ENCODE measurements at regions not wholly inside any gene's neighbourhood (a gene's known extent, or its start where the extent isn't known, plus 50 kb on each side); places are given as distances from the start of the nearest gene placed in this dataset.

GRCh38 chr15:69893086-69893485, 204.6 kb downstream of the TLE3 start:
- intact Hi-C loops (cut with micrococcal nuclease), result no loop called here
- no peaks in the 10 kb centered on the region for H3K36me3 Mint-ChIP-seq (ENCODE audit: low read depth)
- H3K4me3 Mint-ChIP-seq, result no peak overlapping the region
- H3K9me3 Mint-ChIP-seq, result no peaks in the 10 kb centered on the region
- H3K27me3 Mint-ChIP-seq, result peaks cover 18% of the 10 kb centered on the region
- H3K27ac Mint-ChIP-seq, result no peak overlapping the region
- peaks cover 7% of the 10 kb centered on the region for H3K4me1 Mint-ChIP-seq (ENCODE audit: low read depth)

GRCh38 chr15:69893863-69894262, 203.9 kb downstream of the TLE3 start:
- Mint-ChIP-seq H3K36me3 (ENCODE audit: low read depth) (no peaks in the 10 kb centered on the region), H3K27me3 (peaks cover 18% of the 10 kb centered on the region), H3K9me3 (no peaks in the 10 kb centered on the region), H3K4me3 (no peak overlapping the region), H3K4me1 (ENCODE audit: low read depth) (peaks cover 7% of the 10 kb centered on the region), H3K27ac (no peak overlapping the region)
- intact Hi-C loops (cut with micrococcal nuclease), result no loop called here

GRCh38 chr15:69895202-69895601, 202.5 kb downstream of the TLE3 start:
- intact Hi-C loops (cut with micrococcal nuclease), result no loop called here
- Mint-ChIP-seq H3K4me3 (no peak overlapping the region), H3K36me3 (ENCODE audit: low read depth) (no peaks in the 10 kb centered on the region), H3K27me3 (peaks cover 18% of the 10 kb centered on the region), H3K9me3 (no peaks in the 10 kb centered on the region), H3K27ac (no peak overlapping the region), H3K4me1 (ENCODE audit: low read depth) (peaks cover 7% of the 10 kb centered on the region)

GRCh38 chr15:69896606-69897005, 201.1 kb downstream of the TLE3 start:
- H3K4me3 Mint-ChIP-seq, result no peak overlapping the region

GRCh38 chr15:69897061-69897460, 200.7 kb downstream of the TLE3 start:
- H3K27ac Mint-ChIP-seq, result no peak overlapping the region
- H3K36me3 Mint-ChIP-seq (ENCODE audit: low read depth), result no peaks in the 10 kb centered on the region
- H3K4me3 Mint-ChIP-seq, result no peak overlapping the region
- peaks cover 7% of the 10 kb centered on the region for H3K4me1 Mint-ChIP-seq (ENCODE audit: low read depth)
- H3K27me3 Mint-ChIP-seq, result peaks cover 20% of the 10 kb centered on the region
- no peaks in the 10 kb centered on the region for H3K9me3 Mint-ChIP-seq
- intact Hi-C loops (cut with micrococcal nuclease), result no loop called here

More at GRCh38 chr15:69896606-69897005, 201.1 kb downstream of the TLE3 start:
- Mint-ChIP-seq H3K9me3 (no peaks in the 10 kb centered on the region), H3K27me3 (peaks cover 18% of the 10 kb centered on the region), H3K27ac (no peak overlapping the region), H3K4me1 (ENCODE audit: low read depth) (peaks cover 7% of the 10 kb centered on the region), H3K36me3 (ENCODE audit: low read depth) (no peaks in the 10 kb centered on the region)
- intact Hi-C loops (cut with micrococcal nuclease), result no loop called here

GRCh38 chr15:69897471-69898237, 200.1 kb downstream of the TLE3 start:
- Mint-ChIP-seq H3K4me1 (ENCODE audit: low read depth) (peaks cover 7% of the 10 kb centered on the region), H3K27me3 (peaks cover 20% of the 10 kb centered on the region), H3K9me3 (no peaks in the 10 kb centered on the region), H3K36me3 (ENCODE audit: low read depth) (no peaks in the 10 kb centered on the region), H3K4me3 (no peak overlapping the region), H3K27ac (no peak overlapping the region)
- intact Hi-C loops (cut with micrococcal nuclease), result no loop called here

GRCh38 chr15:69898243-69898642, 199.5 kb downstream of the TLE3 start:
- intact Hi-C loops (cut with micrococcal nuclease), result no loop called here
- no peak overlapping the region for H3K4me3 Mint-ChIP-seq
- H3K36me3 Mint-ChIP-seq (ENCODE audit: low read depth), result no peaks in the 10 kb centered on the region
- H3K27ac Mint-ChIP-seq, result no peak overlapping the region
- peaks cover 20% of the 10 kb centered on the region for H3K27me3 Mint-ChIP-seq
- H3K9me3 Mint-ChIP-seq, result no peaks in the 10 kb centered on the region
- H3K4me1 Mint-ChIP-seq (ENCODE audit: low read depth), result peaks cover 7% of the 10 kb centered on the region

- no peaks in the 10 kb centered on the region for H3K36me3 Mint-ChIP-seq (ENCODE audit: low read depth)
- H3K27ac Mint-ChIP-seq, result no peak overlapping the region
- H3K4me1 Mint-ChIP-seq (ENCODE audit: low read depth), result no peaks in the 10 kb centered on the region
- H3K4me3 Mint-ChIP-seq, result no peak overlapping the region
- H3K27me3 Mint-ChIP-seq, result peaks cover 2% of the 10 kb centered on the region
- no peaks in the 10 kb centered on the region for H3K9me3 Mint-ChIP-seq
- intact Hi-C loops (cut with micrococcal nuclease), result no loop called here
Observed at GRCh38 chr15:69902414-69903062, 195.2 kb downstream of the TLE3 start.

GRCh38 chr15:69903470-69904469, 193.9 kb downstream of the TLE3 start:
- H3K4me3 Mint-ChIP-seq, result no peak overlapping the region
- H3K4me1 Mint-ChIP-seq (ENCODE audit: low read depth), result no peaks in the 10 kb centered on the region
- no peaks in the 10 kb centered on the region for H3K36me3 Mint-ChIP-seq (ENCODE audit: low read depth)
- peaks cover 2% of the 10 kb centered on the region for H3K27me3 Mint-ChIP-seq
- no peak overlapping the region for H3K27ac Mint-ChIP-seq
- intact Hi-C loops (cut with micrococcal nuclease), result no loop called here
- no peaks in the 10 kb centered on the region for H3K9me3 Mint-ChIP-seq

GRCh38 chr15:69906256-69907185, 191.2 kb downstream of the TLE3 start:
- Mint-ChIP-seq H3K27me3 (peaks cover 5% of the 10 kb centered on the region), H3K4me3 (no peak overlapping the region), H3K36me3 (ENCODE audit: low read depth) (no peaks in the 10 kb centered on the region), H3K27ac (no peak overlapping the region), H3K4me1 (ENCODE audit: low read depth) (no peaks in the 10 kb centered on the region), H3K9me3 (no peaks in the 10 kb centered on the region)
- intact Hi-C loops (cut with micrococcal nuclease), result no loop called here

GRCh38 chr15:69908060-69908459, 189.7 kb downstream of the TLE3 start:
- peaks cover 3% of the 10 kb centered on the region for H3K27me3 Mint-ChIP-seq
- H3K36me3 Mint-ChIP-seq (ENCODE audit: low read depth), result no peaks in the 10 kb centered on the region
- H3K4me1 Mint-ChIP-seq (ENCODE audit: low read depth), result no peaks in the 10 kb centered on the region
- no peak overlapping the region for H3K4me3 Mint-ChIP-seq
- no peaks in the 10 kb centered on the region for H3K9me3 Mint-ChIP-seq
- no peak overlapping the region for H3K27ac Mint-ChIP-seq
- intact Hi-C loops (cut with micrococcal nuclease), result no loop called here

- H3K4me3 Mint-ChIP-seq, result no peak overlapping the region
- H3K4me1 Mint-ChIP-seq (ENCODE audit: low read depth), result no peaks in the 10 kb centered on the region
- H3K27ac Mint-ChIP-seq, result no peak overlapping the region
- H3K9me3 Mint-ChIP-seq, result no peaks in the 10 kb centered on the region
- intact Hi-C loops (cut with micrococcal nuclease), result no loop called here
- no peaks in the 10 kb centered on the region for H3K36me3 Mint-ChIP-seq (ENCODE audit: low read depth)
- peaks cover 3% of the 10 kb centered on the region for H3K27me3 Mint-ChIP-seq
Observed at GRCh38 chr15:69908590-69909420, 188.9 kb downstream of the TLE3 start.

Data from dendritic cell treated with granulocyte-macrophage colony-stimulating factor and Interleukin-4, amounts not matched to agents 40 ng/mL and 50 ng/mL, for 4 days (primary cell).